GM18870 (cell line): ENCODE measurements at regions not wholly inside any gene's neighbourhood (a gene's known extent, or its start where the extent isn't known, plus 50 kb on each side); places are given as distances from the start of the nearest gene placed in this dataset.

Experiments used
- ATAC-seq: cut with Tn5 transposase; IDR thresholded peaks from one replicate; pipeline ENCODE4 v1.9.1; 2021; ENCODE audit warnings: moderate library complexity; ENCODE audit not compliant: unreplicated experiment

DNA sequence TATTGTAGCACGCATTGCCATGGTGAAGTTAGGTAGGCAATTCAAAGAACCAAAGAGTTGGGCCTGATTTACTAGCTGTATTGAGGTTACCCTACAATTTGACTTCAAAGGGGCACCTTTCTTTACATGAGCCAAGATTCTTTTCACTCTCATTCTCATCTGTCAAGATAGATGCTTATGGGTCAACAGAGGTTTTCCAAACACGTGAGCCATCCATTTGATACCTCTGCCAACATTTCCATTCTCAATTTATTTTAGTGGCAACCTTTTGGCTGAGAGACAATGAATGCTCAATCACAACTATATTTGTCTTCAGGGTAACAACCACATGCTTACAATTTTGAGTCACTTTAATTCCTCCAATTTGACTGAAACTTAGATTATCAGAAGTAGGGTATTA lies 370.6 kb upstream of the CDH20 start:
- ATAC-seq = no peak

DNA sequence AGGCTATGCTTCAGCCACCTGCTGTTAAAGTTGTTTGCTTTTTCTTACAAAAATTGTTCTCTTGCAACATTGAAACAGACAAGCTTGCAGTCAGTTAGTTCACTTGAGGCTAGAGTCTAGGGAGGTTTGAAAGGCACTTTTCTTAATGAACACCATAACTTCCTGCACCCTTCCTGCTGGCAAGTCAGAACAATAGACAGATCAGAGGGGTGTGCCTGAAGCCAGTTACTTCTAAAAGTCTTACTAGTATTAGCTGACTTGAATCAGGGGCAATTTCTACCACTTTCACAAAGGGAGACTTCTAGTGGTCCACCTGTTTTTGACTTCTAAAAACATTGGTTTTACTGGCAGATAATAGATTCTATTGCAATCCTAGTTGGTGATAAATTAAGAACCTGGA lies 367.4 kb upstream of the CDH20 start:
- ATAC-seq = no peak

DNA sequence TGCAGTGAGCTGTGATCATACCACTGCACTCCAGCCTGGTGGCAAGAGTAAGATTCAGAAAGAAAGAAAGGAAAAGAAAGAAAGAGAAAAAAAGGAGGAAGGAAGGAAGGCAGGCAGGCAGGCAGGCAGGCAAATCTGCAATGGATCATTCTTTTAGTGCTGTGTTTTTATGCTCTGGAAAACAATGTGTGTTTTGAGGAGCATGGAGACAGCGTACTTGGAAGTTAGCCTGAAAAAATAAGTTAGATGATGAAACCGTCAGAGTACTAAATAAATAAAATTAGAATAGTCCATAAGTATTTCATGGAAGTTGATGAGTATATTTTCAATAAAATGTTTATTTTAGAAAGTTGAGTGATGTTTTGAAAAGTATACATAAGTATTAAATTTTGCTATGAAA lies 366.4 kb upstream of the CDH20 start:
- no peak for ATAC-seq

DNA sequence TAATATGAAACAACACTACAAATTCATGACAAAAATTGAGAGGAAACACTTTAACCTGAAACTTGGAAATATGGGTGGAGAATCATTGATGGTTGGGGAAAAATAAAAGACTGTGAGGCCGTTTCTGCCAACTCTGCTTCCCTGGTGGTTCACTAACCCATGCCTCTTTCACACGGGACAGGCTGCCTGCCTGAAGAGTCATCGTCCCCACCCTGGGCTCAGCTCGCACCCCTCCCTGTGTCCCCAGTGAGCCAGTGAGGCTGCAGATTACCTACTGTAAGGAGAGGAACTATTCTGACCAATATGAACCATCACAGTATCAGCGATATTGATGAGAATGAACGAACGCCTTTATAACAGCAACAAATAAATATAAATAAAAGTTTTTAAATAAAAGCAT lies 357.8 kb upstream of the CDH20 start:
- no peak for ATAC-seq

DNA sequence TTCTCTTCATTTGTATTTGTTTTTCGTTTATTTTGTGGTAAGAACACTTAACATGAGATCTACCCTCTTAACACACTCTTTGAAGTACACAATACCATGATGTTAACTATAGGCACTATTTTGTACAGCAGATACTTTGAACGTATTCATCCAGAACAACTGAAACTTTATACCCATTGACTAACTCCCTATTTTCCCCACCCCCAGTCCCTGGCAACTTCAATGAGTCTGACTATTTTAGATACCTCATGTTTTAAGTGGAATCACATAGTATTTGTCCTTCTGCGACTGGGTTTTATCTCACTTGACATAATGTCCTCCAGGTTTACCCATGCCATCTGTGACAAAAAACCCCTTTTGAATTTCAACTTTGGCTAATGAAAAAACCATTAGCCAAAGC lies 356.3 kb upstream of the CDH20 start:
- no peak for ATAC-seq

DNA sequence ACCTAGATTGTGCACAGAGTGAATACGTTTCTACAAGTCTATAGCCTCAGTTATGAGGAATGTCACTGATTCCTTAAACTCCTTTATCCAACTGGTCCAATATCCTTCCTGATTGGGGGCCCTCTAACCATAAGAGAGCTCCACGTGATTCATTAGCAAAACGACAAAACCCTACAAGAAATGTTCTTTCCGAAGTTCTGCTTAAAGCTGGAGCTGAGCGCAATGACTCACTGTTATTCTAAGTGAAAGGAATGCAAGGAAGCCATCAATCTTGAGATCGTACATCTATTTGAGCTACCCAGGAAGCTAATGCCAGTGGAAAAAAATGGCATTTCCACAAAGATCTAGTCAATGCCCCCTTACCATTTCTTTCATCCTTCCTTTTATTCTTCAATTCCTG lies 354.9 kb upstream of the CDH20 start:
- ATAC-seq = no peak

DNA sequence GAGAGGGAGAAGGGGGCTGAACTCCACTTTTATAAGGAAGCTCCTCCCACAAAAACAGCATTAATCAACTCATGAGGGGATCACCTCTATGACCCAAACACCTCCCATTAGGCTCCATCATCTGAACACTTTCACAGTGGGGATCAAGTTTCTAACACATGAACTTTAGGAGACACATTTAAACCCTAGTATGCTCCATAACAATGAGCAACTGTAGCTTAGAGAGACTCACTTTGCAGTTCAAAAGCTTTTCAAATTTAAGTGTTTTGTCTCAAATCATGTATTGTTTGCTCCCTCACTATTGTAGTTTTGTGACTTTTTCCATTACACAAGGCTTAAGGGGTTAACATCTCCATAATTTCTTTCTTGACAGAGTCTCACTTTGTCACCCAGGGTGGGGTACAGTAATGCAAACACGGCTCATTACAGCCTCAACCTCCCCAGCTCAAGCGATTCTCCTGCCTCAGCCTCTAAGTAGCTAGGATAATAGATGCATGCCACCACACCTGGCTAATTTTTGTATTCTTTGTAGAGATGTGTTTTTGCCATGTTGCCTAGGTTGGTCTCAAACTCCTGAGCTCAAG lies 352.7 kb upstream of the CDH20 start:
- no peak for ATAC-seq

DNA sequence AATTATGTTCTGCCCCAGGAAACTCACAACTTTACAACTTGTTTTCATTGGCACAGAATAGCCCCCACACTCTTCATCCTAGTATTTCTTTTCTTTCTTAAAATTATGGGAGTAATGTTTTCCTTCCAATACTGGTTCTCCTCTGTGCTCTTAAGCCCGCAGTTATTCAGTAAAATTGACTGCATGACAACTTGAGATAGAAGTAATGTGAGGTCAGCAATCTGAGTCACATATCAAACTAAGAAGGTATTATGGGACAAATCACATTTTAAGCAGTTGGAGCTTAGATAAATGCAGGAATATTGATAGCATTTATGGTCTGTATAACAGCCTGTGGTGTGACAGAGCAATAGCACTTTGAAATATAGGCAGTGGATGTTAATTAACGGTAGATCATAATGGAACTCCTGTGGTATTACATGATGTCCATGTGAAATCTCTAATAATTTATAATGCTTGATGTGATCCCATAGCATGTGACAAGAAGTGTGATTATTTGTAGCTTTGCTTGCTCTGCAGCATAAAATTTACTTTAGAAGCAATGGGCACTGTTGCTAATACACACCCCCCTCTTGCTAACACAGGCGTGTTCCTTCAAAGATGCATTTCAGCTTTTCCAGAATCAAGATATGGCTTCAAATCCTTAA lies 351.4 kb upstream of the CDH20 start:
- ATAC-seq = no peak

DNA sequence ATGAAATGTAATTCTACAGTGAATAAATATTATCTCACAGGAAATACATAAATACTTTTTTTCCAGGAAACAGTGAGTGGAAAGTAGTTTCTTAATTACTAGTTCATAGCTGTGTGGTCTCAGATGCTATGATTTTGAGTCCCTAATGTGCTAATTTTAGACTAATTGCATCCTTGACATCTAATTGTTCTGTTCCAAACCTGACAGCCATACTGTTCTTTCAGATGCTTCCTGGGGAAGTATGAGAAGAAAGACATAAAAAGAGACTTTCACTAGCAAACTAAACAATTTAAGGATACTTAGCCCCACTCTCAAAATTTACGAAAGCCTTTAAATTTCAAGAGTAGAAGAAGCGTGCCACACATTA lies 350.9 kb upstream of the CDH20 start:
- ATAC-seq = no peak

DNA sequence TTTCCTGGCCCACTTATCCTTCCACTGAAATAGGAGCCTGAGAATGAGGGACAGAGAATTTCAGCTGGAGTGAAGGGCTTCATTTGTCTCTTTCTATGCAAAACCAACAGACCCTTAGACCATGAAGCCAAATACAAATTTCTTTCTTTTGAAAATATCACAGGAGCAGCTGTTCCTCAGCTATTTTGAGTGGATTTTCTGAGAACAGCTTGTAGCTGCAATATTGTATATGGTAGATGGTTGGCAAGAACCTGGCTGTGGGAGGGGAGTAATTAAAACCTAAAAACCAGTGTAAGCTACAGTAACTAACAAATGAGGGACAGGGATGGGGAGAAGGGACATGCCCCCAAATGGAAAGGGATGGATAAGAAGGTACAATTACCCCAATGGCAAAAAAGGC lies 350.3 kb upstream of the CDH20 start:
- ATAC-seq = no peak

DNA sequence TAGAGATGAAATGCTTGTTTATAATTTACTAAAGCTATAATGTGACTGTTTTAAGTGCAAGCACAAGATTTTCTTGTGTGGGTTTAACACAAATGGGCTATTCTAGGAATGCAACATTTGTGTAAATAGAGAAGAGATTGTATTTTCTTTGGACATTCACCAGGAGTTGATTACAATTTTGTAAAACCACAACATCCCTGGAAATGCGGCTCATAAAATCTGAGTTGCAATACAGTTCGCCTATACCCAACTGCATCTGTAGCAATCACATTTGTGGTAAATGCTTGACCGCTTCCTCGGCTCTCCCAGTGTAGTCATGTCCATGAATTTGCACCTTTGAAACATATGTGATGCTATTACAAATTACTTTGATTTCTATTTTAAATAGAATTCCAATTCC lies 348.7 kb upstream of the CDH20 start:
- no peak for ATAC-seq

DNA sequence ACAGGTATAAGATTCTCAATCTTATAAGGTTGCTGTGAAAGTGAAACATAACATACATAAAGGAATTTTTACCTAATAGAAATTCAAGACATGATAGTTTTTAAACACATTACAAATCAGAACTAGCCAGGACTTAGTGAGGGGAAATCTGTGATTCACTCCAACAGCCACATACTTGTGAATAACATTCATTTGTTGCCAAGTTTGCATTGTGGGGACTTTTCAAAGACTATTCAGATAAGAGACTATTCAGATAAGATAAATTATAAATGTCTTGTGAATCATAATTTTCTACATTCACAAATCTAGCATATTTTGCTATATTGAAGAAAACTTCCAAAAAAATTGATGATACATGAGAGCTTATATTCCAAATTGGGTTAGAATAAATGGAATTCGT lies 345.3 kb upstream of the CDH20 start:
- ATAC-seq = no peak

DNA sequence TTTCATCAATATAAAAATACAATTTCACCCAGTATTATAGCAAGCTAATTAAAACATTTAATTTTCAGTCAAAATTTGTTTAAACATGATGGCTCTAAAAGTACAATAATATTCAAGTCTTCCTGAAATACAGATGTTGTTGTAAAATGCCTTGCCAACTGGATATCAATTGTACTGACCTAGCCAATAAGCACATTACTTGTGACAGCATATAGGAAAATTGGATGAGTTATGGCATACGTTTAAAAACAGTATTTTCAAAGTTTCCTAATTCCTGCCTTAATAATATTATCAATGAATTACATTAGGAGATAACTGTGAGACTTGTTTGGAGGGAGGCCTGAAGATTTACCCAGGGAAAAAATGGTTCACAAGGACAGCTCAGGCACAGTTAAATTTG lies 336.9 kb upstream of the CDH20 start:
- ATAC-seq = no peak

DNA sequence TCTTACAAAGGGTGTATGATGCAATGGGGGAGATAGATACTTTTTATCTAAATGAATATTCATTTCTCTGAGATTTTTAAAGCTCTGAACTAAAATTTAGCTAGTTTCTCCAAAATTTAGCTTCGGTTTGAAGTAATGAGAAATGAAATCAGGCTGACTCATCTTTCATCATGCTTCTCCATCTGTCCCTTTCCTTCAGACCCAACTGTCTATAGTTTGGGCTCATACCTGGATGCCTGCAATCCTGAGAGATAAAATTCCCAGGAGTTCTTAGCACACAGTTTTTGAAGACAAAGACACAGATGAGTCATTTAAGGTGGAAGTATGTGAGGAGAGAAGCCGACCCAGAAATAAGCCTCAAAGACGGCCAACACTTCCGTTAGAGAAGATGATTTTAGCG lies 336.4 kb upstream of the CDH20 start:
- ATAC-seq = no peak

DNA sequence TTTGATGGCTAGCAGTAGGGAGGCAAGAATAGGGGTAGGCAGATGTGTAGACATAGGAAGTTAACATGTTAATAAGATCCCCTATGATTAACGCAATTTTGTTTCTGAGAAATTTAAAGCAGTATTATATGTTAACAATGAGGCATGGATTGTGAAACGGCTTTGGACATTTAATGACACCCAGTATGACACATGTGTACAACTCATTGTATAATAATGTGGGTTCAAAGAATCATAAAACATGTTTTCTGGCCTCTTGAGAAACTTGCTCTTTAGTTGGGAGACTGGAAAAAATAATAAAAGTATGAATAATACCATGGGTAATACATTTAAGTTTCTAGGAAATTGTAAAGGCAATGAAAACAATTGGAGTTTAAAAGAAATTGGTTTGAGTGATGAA lies 332.1 kb upstream of the CDH20 start:
- ATAC-seq = no peak

DNA sequence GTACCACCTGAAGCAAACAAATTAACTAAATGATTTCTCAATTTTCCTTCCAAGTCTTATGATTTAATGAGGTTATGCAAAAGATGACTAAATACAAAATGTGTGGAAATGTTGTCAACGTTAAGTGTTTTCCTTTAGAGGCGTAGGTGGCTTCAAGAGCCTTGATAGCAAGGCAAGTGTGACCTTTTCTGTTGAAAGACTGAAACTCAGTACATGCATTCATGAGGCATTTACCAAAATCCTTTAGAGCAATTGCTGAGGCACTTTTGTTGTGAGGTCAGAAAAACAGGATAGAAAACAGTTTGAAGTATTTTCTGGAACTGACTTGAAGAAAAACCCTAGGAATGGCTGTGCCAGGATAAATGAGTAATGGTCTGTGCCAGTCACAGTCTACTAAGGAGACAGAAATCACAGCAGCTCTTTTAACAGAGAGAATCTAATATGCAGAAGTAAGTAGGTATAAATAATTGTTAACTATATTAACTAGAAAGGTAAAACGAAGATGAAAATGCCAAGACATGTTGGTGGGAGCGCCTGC lies 326.5 kb upstream of the CDH20 start:
- ATAC-seq = no peak

DNA sequence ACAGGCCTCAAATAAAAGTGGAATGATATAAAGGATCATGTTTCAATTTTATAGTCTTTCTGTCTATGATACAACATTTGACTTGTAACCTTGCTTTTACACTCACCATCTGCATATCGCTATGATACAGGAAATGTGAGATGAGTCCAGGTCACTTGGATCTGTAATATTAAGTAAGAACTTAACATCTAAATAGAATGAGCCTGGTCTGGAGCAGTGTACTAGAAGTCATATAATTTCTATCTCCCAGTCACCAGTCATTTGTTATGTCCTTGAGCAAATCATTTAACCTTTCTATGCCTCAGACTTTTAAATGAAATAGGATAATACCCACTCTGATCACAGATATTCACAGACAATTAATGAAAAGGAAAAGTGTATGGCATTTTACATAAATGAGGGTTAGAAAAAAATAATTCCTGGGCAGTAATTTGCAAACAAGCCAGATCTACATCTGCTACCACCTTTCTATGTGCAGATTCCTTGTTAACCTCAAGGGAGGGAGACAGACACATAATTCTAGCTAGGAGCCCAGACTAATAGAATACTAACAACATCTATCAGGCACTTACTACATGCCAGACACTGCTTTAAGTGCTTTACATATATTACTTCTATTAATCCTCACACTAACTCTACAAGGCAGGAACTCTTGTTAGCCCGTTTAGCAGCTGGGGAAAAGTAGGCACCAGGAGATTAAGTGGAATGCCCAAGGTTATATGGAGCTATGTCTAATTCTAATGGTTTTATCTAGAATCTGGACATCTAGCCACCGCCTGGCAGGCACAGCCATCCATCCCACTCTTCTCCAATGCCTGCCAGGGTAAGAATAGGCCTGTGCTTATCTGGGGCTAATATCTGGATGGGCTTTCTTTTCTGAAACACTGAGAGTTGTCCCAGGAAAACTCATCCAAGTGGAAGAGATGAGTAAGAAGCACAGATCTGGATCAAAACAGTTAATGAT lies 313.6 kb upstream of the CDH20 start:
- ATAC-seq = no peak

DNA sequence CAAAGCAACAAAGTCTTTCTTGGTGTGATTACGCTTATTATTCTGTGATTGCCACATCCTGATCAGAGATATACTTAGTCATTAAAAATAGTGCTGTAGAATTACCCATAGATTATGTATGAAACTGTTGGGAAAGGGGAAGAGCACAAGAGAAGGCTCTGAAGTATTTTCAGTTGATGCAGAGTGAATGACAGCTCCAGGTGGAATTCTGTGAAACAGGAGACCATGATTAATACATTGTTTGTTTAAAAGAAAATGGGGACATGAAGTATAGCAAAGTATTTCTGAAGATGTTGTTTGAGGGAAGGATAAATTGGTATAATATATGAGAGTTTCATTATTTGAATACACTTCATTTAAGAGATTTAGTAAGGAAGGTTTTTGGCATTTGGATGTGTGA lies 307.6 kb upstream of the CDH20 start:
- ATAC-seq = no peak

DNA sequence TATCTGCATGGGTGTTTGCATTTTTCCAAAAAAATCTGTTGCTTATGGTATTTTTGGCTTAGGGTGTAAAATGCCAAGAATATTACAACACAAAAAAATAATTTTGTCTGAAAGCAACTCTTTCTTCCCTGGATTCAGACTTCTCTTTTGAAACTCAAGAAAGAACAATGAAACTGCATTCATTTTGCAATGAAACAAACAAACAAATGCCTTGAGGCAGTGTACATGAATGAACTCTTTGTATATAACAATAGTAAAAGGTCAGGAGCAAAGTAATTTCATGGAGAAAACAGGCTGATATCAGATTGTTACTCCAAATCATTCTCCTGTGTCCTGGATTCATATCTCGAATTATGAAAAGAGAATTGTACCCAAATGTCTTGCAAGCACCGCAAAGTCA lies 301.6 kb upstream of the CDH20 start:
- ATAC-seq = no peak

DNA sequence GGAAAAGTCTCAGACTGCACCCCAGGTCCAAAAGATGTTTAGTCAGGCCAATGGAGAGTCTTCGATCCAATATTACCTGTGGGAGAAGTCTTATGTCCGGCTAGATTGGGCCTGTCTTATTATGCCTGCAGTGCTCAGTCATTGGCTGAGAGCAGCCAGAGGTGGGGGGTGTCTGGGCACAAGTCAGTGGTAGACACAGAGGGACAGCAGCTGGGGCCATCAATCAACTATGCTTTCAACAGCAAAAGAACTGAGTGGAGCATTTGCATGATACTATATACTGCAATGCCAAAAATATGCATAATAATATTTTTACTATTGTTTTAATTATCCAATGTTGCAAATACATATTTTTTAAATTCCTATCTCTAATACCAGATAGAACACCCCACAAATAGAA lies 298.6 kb upstream of the CDH20 start:
- no peak for ATAC-seq

DNA sequence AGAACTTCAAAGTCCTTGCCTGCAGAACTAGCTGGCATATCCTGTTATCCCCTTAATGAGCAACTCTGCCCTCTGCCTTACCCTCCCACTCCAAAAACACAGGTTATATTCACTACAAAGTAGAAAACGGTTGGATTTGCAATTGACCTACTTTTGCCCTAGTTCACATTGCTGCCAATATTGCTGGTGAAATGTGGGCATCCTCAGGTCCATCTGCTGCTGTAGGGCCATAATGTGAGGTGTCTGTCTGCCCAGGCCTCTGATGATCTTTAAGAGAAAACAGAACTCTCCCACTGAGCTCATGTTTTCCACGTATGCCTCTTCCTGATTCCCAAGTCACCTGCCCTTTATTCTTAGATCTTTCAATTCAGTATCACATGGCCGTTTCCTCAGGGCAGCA lies 294.0 kb upstream of the CDH20 start:
- ATAC-seq = no peak

DNA sequence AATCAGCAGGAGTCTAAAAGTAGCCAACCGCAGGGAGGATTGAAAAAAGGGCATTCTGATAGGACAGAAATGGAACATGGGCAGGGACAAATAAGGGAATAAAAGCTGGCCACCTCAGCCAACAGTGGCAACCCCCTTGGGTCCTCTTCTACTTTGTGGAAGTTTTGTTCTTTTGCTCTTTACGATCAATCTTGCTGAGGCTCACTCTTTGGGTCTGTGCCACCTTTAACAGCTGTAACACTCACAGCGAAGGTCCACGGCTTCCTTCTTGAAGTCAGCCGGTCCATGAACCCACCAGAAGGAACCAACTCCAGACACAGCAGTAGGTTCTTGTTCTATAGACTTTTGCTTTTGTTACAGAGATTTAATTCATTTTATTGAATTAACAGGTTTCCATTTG lies 285.4 kb upstream of the CDH20 start:
- no peak for ATAC-seq
